Fibroblast of lung (primary cell): ENCODE measurements at regions not wholly inside any gene's neighbourhood (a gene's known extent, or its start where the extent isn't known, plus 50 kb on each side); places are given as distances from the start of the nearest gene placed in this dataset.

Experiments
- EZH2 ChIP-seq: IDR thresholded peaks from 2 replicates; pipeline ENCODE4 v1.5.1; 2012; ENCODE audit warnings: low read length, control low read depth, mild to moderate bottlenecking; ENCODE audit errors: missing control alignments
- TF ChIP-seq, protein P1 (sequence below), 2 donors: IDR thresholded peaks in 1 of 2; conservative IDR thresholded peaks in 1 of 2; 1 replicate in 1 of 2; 2 replicates in 1 of 2; pipeline ENCODE4 v1.5.1; 2011 to 2012; ENCODE audit warnings: low read length in 2 of 2, control low read depth in 1 of 2, inconsistent platforms in 1 of 2, low read depth in 1 of 2, mild to moderate bottlenecking in 1 of 2

DNA sequence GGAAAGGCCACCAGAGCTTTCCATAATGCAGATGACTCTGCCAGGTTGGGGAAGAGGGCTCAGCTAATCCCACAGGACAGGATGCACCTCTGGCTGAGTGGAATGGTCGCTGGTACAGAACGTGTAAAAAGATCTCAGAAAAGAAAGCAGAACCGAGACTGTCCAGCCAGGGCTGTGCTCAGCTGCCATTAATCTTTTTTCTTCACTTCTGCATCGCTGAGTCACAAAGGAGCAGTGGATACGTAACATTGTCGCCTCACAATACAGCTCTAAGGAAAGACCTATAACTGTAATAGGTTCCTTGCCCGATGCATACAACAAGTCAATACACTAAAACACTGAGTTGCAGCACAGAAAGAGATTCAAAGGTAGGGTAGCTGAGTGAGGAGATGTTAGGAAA is 354.2 kb downstream of the EN1 start:
- TF ChIP-seq, protein P1, sequence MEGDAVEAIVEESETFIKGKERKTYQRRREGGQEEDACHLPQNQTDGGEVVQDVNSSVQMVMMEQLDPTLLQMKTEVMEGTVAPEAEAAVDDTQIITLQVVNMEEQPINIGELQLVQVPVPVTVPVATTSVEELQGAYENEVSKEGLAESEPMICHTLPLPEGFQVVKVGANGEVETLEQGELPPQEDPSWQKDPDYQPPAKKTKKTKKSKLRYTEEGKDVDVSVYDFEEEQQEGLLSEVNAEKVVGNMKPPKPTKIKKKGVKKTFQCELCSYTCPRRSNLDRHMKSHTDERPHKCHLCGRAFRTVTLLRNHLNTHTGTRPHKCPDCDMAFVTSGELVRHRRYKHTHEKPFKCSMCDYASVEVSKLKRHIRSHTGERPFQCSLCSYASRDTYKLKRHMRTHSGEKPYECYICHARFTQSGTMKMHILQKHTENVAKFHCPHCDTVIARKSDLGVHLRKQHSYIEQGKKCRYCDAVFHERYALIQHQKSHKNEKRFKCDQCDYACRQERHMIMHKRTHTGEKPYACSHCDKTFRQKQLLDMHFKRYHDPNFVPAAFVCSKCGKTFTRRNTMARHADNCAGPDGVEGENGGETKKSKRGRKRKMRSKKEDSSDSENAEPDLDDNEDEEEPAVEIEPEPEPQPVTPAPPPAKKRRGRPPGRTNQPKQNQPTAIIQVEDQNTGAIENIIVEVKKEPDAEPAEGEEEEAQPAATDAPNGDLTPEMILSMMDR (conservative IDR thresholded peaks at IDR 0.05 in 1 of 2, IDR thresholded peaks at IDR 0.05 in 1 of 2; ENCODE audit: low read depth in 1 of 2, low read length in 2 of 2): no peak
- TF ChIP-seq EZH2: no peak
